Renal cortical epithelial cell (primary cell): ENCODE measurements at regions not wholly inside any gene's neighbourhood (a gene's known extent, or its start where the extent isn't known, plus 50 kb on each side); places are given as distances from the start of the nearest gene placed in this dataset.
"Not testable (repeated sequence)": the region's sequence is repeated elsewhere in the genome, so short reads cannot be mapped to it uniquely, and the experiment has no call there.

Experiments
- DNase-seq: peaks from one replicate; pipeline ENCODE4 v3.0.0-alpha.2; 2011; ENCODE audit warnings: low read depth

GRCh38 chr5:9789777-9790176 is 159.6 kb upstream of the TAS2R1 start:
- DNase-seq: no peak

GRCh38 chr5:9787861-9788600 is 157.9 kb upstream of the TAS2R1 start:
- DNase-seq: no peak

- no peak for DNase-seq
These were observed 156.5 kb upstream of the TAS2R1 start for GRCh38 chr5:9786380-9787360.

GRCh38 chr5:9785751-9786150 is 155.6 kb upstream of the TAS2R1 start:
- DNase-seq: no peak

GRCh38 chr5:9784231-9784630 is 154.1 kb upstream of the TAS2R1 start:
- no peak for DNase-seq

GRCh38 chr5:9782826-9783560 is 152.8 kb upstream of the TAS2R1 start:
- DNase-seq: no peak

GRCh38 chr5:9781890-9782289 is 151.7 kb upstream of the TAS2R1 start:
- DNase-seq: no peak

GRCh38 chr5:9781275-9781674 is 151.1 kb upstream of the TAS2R1 start:
- no peak for DNase-seq

- DNase-seq: no peak
These were observed 150.3 kb upstream of the TAS2R1 start for GRCh38 chr5:9780501-9780900.

GRCh38 chr5:9776525-9776924 is 146.4 kb upstream of the TAS2R1 start:
- no peak for DNase-seq

GRCh38 chr5:9775339-9775738 is 145.2 kb upstream of the TAS2R1 start:
- no peak for DNase-seq

GRCh38 chr5:9774472-9775079 is 144.4 kb upstream of the TAS2R1 start:
- peak; percentile 16 for DNase-seq

- no peak for DNase-seq
These were observed 140.9 kb upstream of the TAS2R1 start for GRCh38 chr5:9771079-9771478.

GRCh38 chr5:9766581-9766980 is 136.4 kb upstream of the TAS2R1 start:
- peak; percentile 10 for DNase-seq

- no peak for DNase-seq
These were observed 135.4 kb upstream of the TAS2R1 start for GRCh38 chr5:9765419-9766140.

GRCh38 chr5:9761706-9762105 is 131.6 kb upstream of the TAS2R1 start:
- no peak for DNase-seq

GRCh38 chr5:9752670-9753069 is 122.5 kb upstream of the TAS2R1 start:
- not testable (repeated sequence) for DNase-seq

GRCh38 chr5:9743507-9743906 is 113.4 kb upstream of the TAS2R1 start:
- no peak for DNase-seq

- DNase-seq: no peak
These were observed 112.7 kb upstream of the TAS2R1 start for GRCh38 chr5:9742848-9743247.

- no peak for DNase-seq
These were observed 109.0 kb upstream of the TAS2R1 start for GRCh38 chr5:9739135-9739534.

- DNase-seq: no peak
These were observed 107.1 kb upstream of the TAS2R1 start for GRCh38 chr5:9737265-9737664.
